Prostate gland (tissue), 2 donors: ENCODE measurements at regions not wholly inside any gene's neighbourhood (a gene's known extent, or its start where the extent isn't known, plus 50 kb on each side); places are given as distances from the start of the nearest gene placed in this dataset.
"Not testable (repeated sequence)": the region's sequence is repeated elsewhere in the genome, so short reads cannot be mapped to it uniquely, and the experiment has no call there.

Experiments used
- DNase-seq: peaks from one replicate; pipeline ENCODE4 v3.0.0-alpha.2; 2019; ENCODE audit warnings: low spot score
- H3K27ac ChIP-seq, 2 donors: fragments of 200-600 bp; sonication (generic); 2 replicates each; pipeline ENCODE4 v1.5.1; 2017 to 2019
- H3K27me3 ChIP-seq: fragments of 200-600 bp; sonication (generic); replicated peaks from 2 replicates; pipeline ENCODE4 v1.5.1; 2019; ENCODE audit not compliant: insufficient read depth
- H3K36me3 ChIP-seq, 2 donors: fragments of 200-600 bp; sonication (generic); 1 replicate in 1 of 2; 2 replicates in 1 of 2; pipeline versions ENCODE4 v1.5.1 to v1.8.1; 2017 to 2019
- H3K4me1 ChIP-seq: fragments of 200-600 bp; sonication (generic); replicated peaks from 2 replicates; pipeline ENCODE4 v1.5.1; 2019
- H3K4me3 ChIP-seq, 2 donors: fragments of 200-600 bp; sonication (generic); 2 replicates each; pipeline ENCODE4 v1.5.1; 2017 to 2019
- H3K9me3 ChIP-seq: fragments of 200-600 bp; sonication (generic); 2 replicates; pipeline ENCODE4 v1.5.1; 2017
- POLR2A ChIP-seq: fragments of 450-650 bp; IDR thresholded peaks from one replicate; pipeline ENCODE4 v1.6.1; 2016; ENCODE audit warnings: antibody characterized with exemption, mild to moderate bottlenecking
- POLR2AphosphoS5 ChIP-seq: sonication (generic); formaldehyde crosslinking; IDR thresholded peaks from one replicate; pipeline ENCODE4 v1.6.1; 2017; ENCODE audit warnings: antibody characterized with exemption
- WGBS: methylation state at CpG from one replicate; pipeline ENCODE4 v1.1.5; 2018; 5-methylcytosine and 5-hydroxymethylcytosine counted together
- intact Hi-C: fragments of 100-400 bp; cut with DNase I; formaldehyde crosslinking; loops from one replicate; pipeline ENCODE4 v1.14.2; 2022
- TF ChIP-seq, protein P1 (sequence below), 4 experiments: fragments of 200-600 bp in 2 of 4; fragments of 450-650 bp in 2 of 4; sonication (generic) in 2 of 4; IDR thresholded peaks; 1 replicate in 3 of 4; 2 replicates in 1 of 4; pipeline ENCODE4 v1.5.1; 2016 to 2019; ENCODE audit warnings: antibody characterized with exemption in 4 of 4, mild to moderate bottlenecking in 2 of 4, moderate library complexity in 2 of 4

DNA sequence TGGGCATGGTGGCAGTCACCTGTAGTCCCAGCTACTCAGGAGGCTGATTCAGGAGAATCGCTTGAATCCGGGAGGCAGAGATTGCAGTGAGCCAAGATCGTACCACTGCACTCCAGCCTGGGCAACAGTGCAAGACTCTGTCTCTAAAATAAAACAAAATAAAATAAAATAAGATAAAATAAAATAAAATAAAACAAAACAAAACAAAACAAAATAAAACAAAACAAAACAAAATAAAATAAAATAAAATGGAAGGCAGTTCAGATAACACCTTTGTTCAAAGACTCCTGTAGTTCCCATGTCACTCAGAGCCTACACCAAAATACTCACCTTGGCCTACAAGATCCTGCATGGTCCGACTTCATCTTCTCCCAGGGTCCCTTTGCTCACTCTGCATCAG, 61.3 kb downstream of the SYF2 start:
- intact Hi-C loops, result not testable (repeated sequence)

DNA sequence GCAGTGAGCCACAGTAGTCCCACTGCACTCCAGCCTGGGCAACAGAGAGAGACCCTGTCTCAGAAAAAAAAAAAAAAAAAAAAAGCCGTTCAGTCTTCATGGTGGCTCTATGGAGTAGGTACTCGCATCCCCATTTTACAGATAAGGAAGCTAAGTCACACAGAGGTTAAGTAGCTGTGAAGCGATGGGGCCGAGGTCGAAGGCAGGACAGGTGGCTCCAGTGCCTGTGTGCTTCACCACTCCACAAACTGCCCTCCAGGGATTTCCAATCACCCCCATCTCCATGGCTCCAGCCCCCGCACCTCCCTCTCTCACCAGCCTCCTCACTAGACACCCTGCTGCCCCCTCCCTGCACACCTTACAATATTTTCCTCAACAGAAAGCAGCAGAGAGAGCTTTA, 61.9 kb downstream of the SYF2 start:
- no peaks in the 10 kb centered on the region for H3K36me3 ChIP-seq
- 97% methylated on average over 6 of the region's 6 CpGs for WGBS
- no peak for DNase-seq
- no peak overlapping the region for H3K27ac ChIP-seq
- H3K4me3 ChIP-seq, result no peak overlapping the region
- H3K9me3 ChIP-seq, result no peaks in the 10 kb centered on the region
- no peaks in the 10 kb centered on the region for H3K4me1 ChIP-seq
- intact Hi-C loops, result no loop called here
- no peaks in the 10 kb centered on the region for H3K27me3 ChIP-seq
- TF ChIP-seq POLR2AphosphoS5 (no peak), POLR2A (no peak)
- TF ChIP-seq, protein P1, sequence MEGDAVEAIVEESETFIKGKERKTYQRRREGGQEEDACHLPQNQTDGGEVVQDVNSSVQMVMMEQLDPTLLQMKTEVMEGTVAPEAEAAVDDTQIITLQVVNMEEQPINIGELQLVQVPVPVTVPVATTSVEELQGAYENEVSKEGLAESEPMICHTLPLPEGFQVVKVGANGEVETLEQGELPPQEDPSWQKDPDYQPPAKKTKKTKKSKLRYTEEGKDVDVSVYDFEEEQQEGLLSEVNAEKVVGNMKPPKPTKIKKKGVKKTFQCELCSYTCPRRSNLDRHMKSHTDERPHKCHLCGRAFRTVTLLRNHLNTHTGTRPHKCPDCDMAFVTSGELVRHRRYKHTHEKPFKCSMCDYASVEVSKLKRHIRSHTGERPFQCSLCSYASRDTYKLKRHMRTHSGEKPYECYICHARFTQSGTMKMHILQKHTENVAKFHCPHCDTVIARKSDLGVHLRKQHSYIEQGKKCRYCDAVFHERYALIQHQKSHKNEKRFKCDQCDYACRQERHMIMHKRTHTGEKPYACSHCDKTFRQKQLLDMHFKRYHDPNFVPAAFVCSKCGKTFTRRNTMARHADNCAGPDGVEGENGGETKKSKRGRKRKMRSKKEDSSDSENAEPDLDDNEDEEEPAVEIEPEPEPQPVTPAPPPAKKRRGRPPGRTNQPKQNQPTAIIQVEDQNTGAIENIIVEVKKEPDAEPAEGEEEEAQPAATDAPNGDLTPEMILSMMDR (IDR thresholded peaks at IDR 0.05), result no peak

More for the DNA sequence above, 61.3 kb downstream of the SYF2 start:
- not testable (repeated sequence) for H3K9me3 ChIP-seq, H3K36me3 ChIP-seq, H3K4me1 ChIP-seq, DNase-seq, H3K27me3 ChIP-seq, H3K27ac ChIP-seq, H3K4me3 ChIP-seq
- WGBS, result 94% methylated on average over 4 of the region's 4 CpGs

DNA sequence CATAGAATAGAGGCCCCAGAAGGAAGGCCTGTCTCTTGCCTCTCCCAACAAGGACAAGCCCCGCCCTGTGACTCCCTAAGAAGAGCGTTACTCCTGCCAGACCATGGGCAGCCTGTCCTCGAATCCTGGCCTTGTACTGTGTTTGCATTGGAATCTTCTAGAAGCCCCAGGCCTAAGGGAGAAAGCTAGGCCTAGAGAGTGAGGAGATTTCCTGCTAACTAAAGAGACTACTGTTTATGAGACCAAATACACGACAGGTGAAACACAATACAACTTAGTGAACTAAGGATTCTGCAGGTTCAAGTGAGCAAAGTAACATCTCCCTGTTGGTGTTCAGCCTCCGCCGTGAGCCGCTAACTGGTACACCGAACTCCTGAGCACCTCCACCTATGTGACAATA, 62.7 kb downstream of the SYF2 start:
- Histone ChIP-seq H3K36me3 (no peaks in the 10 kb centered on the region), H3K9me3 (no peaks in the 10 kb centered on the region), H3K27ac (no peak overlapping the region), H3K4me1 (no peaks in the 10 kb centered on the region), H3K4me3 (no peak overlapping the region), H3K27me3 (no peaks in the 10 kb centered on the region)
- no peak for DNase-seq
- intact Hi-C loops, result no loop called here
- WGBS, result 89% methylated on average over 8 of the region's 8 CpGs
- TF ChIP-seq POLR2A (no peak), POLR2AphosphoS5 (no peak)
- TF ChIP-seq, protein P1 (IDR thresholded peaks at IDR 0.05), result no peak

DNA sequence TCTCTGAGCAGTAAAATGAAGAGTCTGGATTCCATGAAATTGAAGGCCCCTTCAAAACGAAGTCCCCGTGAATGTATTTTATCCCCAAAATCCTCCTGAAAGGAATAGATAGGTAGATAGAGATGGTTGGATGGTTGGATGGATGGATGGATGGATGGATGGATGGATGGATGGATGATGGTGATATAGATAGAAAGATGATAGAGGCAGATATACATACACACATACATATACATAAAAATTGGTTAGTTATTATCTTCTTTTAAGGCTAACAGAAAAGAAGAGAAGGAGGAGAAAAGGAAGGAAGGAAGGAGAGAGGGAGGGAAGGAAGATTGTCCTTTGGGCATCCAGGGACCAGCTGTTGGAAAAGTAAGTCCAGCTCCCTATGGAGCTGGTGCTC, 63.1 kb downstream of the SYF2 start:
- Histone ChIP-seq H3K4me3 (no peak overlapping the region), H3K27ac (no peak overlapping the region), H3K9me3 (no peaks in the 10 kb centered on the region), H3K4me1 (no peaks in the 10 kb centered on the region), H3K36me3 (no peaks in the 10 kb centered on the region), H3K27me3 (no peaks in the 10 kb centered on the region)
- intact Hi-C loops, result no loop called here
- 94% methylated on average over 2 of the region's 2 CpGs for WGBS
- DNase-seq, result no peak
- TF ChIP-seq, protein P1 (IDR thresholded peaks at IDR 0.05), result no peak
- TF ChIP-seq POLR2AphosphoS5, result no peak
- TF ChIP-seq POLR2A, result no peak

DNA sequence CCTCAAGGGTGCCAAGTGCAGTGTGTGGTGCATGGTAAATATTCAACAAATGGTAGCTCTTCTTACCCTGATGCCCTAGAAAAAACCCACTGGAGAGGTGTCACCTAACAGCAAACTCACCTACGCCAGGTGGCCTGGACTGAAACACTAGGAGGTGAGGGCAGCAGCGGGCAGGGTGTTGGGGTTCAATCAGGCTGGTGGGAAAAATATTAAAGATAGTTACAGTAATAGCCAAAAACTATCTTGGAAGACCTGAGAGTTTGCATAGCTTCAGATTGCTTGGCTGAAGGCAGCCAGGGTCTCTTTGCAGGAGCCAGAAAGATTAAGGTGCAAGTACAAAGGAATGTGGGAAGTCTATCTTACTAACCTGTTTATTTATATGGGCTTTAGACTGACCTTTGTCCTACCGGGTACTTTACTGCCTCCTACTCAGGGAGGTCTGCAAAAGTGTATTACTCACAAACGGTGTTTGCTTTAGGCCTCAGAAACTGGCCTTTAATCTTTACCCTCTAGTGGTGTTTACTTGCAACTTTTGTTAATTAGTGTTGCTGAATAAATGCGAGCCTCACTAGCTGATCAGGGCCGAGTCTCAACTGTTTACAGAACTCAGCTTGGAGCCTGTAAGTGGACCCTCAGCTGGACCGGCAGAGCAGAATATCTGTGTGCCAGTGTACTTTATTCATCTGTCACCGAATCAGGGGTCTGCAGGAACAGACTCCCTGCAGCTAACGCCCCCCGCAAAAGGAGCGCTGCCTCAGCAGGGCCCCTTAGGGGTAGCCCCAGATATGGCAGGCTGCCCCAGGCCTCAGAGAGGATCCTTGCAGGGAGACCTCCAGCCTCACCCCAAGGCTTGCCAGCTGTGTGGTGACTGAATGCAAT, 63.9 kb downstream of the SYF2 start:
- H3K27ac ChIP-seq, result no peak overlapping the region
- no peaks in the 10 kb centered on the region for H3K9me3 ChIP-seq
- TF ChIP-seq POLR2AphosphoS5, result no peak
- no peak for TF ChIP-seq POLR2A
- DNase-seq, result no peak
- H3K4me1 ChIP-seq, result no peaks in the 10 kb centered on the region
- no peaks in the 10 kb centered on the region for H3K27me3 ChIP-seq
- intact Hi-C loops, result no loop called here
- H3K36me3 ChIP-seq, result no peaks in the 10 kb centered on the region
- WGBS, result 70% methylated on average over 11 of the region's 11 CpGs
- H3K4me3 ChIP-seq, result no peak overlapping the region
